Mucosa of descending colon (tissue), 3 donors: ENCODE measurements at regions not wholly inside any gene's neighbourhood (a gene's known extent, or its start where the extent isn't known, plus 50 kb on each side); places are given as distances from the start of the nearest gene placed in this dataset.

Source experiments
- ATAC-seq: fragments of 200-7000 bp; cut with Tn5 transposase; one replicate; pipeline ENCODE4 v1.9.1; 2020; ENCODE audit warnings: mild to moderate bottlenecking, moderate library complexity
- DNase-seq, 3 donors: peaks; one replicate each; pipeline ENCODE4 v3.0.0-alpha.2; 2020
- H3K36me3 ChIP-seq: fragments of 200-600 bp; one replicate; pipeline ENCODE4 v1.8.0; 2021; ENCODE audit warnings: low read depth, mild to moderate bottlenecking
- H3K4me1 ChIP-seq: fragments of 200-600 bp; one replicate; pipeline ENCODE4 v1.8.0; 2021; ENCODE audit warnings: low read depth, mild to moderate bottlenecking
- H3K4me3 ChIP-seq: fragments of 200-600 bp; one replicate; pipeline ENCODE4 v1.8.0; 2021; ENCODE audit warnings: mild to moderate bottlenecking
- H3K9me3 ChIP-seq: fragments of 200-600 bp; one replicate; pipeline ENCODE4 v1.8.0; 2021; ENCODE audit warnings: mild to moderate bottlenecking
- CTCF ChIP-seq: fragments of 200-600 bp; IDR thresholded peaks from one replicate; pipeline ENCODE4 v1.8.0; 2022; ENCODE audit warnings: antibody characterized with exemption, mild to moderate bottlenecking
- intact Hi-C, 2 donors: fragments of 100-400 bp; cut with DNase I in 1 of 2; cut with micrococcal nuclease in 1 of 2; formaldehyde crosslinking; loops; one replicate each; pipeline versions ENCODE4 v1.11.0 to v1.11.1; 2022; cut with DNase I, micrococcal nuclease
- donor health status: DM: no; HTN: no; CAD: no; lungs with moderate emphysema.
- donor health status: DM: no; HTN: no; CAD: no.
- donor health status: DM: no; HTN: yes; CAD: no.

- Histone ChIP-seq H3K4me3 (no peak overlapping the region), H3K36me3 (no peaks in the 10 kb centered on the region), H3K4me1 (no peaks in the 10 kb centered on the region), H3K9me3 (no peaks in the 10 kb centered on the region)
- DNase-seq (no peak), ATAC-seq (no peak)
- intact Hi-C loops = no loop called here
- no peak for TF ChIP-seq CTCF
Observed at GRCh38 chr2:67067656-67068055, 329.5 kb upstream of the ETAA1 start.

GRCh38 chr2:67070826-67071225 is 326.3 kb upstream of the ETAA1 start:
- DNase-seq (no peak), ATAC-seq (no peak)
- Histone ChIP-seq H3K4me1 (no peaks in the 10 kb centered on the region), H3K36me3 (no peaks in the 10 kb centered on the region), H3K9me3 (no peaks in the 10 kb centered on the region), H3K4me3 (no peak overlapping the region)
- TF ChIP-seq CTCF = no peak
- intact Hi-C loops = no loop called here

- DNase-seq (no peak), ATAC-seq (no peak)
- Histone ChIP-seq H3K9me3 (no peaks in the 10 kb centered on the region), H3K4me1 (no peaks in the 10 kb centered on the region), H3K4me3 (no peak overlapping the region), H3K36me3 (no peaks in the 10 kb centered on the region)
- no peak for TF ChIP-seq CTCF
- intact Hi-C loops = no loop called here
Observed at GRCh38 chr2:67075056-67075455, 322.1 kb upstream of the ETAA1 start.

- no peak for DNase-seq
- no peaks in the 10 kb centered on the region for H3K4me1 ChIP-seq
- no peak for TF ChIP-seq CTCF
- no peaks in the 10 kb centered on the region for H3K9me3 ChIP-seq
- intact Hi-C loops = no loop called here
- no peaks in the 10 kb centered on the region for H3K36me3 ChIP-seq
- H3K4me3 ChIP-seq = no peak overlapping the region
- ATAC-seq = no peak
Observed at GRCh38 chr2:67075530-67076238, 321.4 kb upstream of the ETAA1 start.

GRCh38 chr2:67076239-67076624 is 320.9 kb upstream of the ETAA1 start:
- no peak for ATAC-seq
- Histone ChIP-seq H3K4me3 (no peak overlapping the region), H3K9me3 (no peaks in the 10 kb centered on the region), H3K4me1 (no peaks in the 10 kb centered on the region), H3K36me3 (no peaks in the 10 kb centered on the region)
- no peak for TF ChIP-seq CTCF
- DNase-seq = no peak
- intact Hi-C loops = no loop called here

- intact Hi-C loops = no loop called here
- H3K4me1 ChIP-seq = no peaks in the 10 kb centered on the region
- H3K36me3 ChIP-seq = no peaks in the 10 kb centered on the region
- ATAC-seq (no peak), DNase-seq (no peak)
- no peaks in the 10 kb centered on the region for H3K9me3 ChIP-seq
- H3K4me3 ChIP-seq = no peak overlapping the region
- TF ChIP-seq CTCF = no peak
Observed at GRCh38 chr2:67079729-67080128, 317.4 kb upstream of the ETAA1 start.
